SH-SY5Y (cell line): ENCODE measurements at regions not wholly inside any gene's neighbourhood (a gene's known extent, or its start where the extent isn't known, plus 50 kb on each side); places are given as distances from the start of the nearest gene placed in this dataset.

Experiments
- GATA2 ChIP-seq: IDR thresholded peaks from 2 replicates; pipeline ENCODE4 v1.6.1; 2011; ENCODE audit warnings: mild to moderate bottlenecking, low read depth, low read length
- GATA3 ChIP-seq: IDR thresholded peaks from 2 replicates; pipeline ENCODE4 v1.6.1; 2011; ENCODE audit warnings: low read depth, mild to moderate bottlenecking, low read length, moderate library complexity

DNA sequence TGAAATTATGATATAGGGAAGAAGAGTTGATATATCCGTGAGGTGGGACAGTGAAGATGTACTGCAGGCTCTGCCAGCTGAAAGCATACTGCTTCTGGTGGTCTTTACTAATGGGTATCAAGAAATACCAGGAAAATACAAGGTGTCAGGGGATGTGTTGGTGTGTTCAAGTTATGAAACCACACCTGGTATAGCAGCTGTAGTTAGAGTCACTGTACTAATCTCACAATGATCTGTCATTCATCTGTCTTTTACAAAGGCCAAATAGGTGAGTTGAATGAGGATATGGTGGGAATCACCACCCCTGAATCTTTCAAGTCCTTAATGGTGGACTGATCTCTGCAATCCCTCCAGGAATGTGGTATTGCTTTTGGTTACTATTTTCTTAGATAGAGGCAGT, 152.7 kb downstream of the NFKBIZ start:
- TF ChIP-seq GATA2 (no peak), GATA3 (no peak)
